ENCODE measurements at regions not wholly inside any gene's neighbourhood (a gene's known extent, or its start where the extent isn't known, plus 50 kb on each side); places are given as distances from the start of the nearest gene placed in this dataset.

DNA sequence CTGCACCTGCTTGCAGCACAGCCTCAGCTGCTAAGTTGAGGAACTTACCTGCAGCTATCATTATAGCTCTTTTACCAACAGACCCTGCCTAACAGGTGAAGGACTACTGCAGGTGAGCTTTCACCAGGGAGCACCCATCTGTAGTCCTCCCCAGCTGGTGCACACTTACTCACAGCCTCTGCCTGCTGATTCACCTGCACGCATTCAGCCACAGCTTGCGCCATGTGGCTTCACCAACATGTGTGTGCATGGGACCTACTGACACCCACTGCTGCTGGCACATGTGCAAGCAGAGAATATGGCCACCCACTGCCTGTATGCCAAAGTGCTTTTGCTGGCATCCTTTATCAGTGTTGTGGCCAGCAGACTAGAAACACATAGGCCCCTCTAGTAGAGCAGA is 146.7 kb upstream of the KLHL4 start:
- TF ChIP-seq, protein P1, sequence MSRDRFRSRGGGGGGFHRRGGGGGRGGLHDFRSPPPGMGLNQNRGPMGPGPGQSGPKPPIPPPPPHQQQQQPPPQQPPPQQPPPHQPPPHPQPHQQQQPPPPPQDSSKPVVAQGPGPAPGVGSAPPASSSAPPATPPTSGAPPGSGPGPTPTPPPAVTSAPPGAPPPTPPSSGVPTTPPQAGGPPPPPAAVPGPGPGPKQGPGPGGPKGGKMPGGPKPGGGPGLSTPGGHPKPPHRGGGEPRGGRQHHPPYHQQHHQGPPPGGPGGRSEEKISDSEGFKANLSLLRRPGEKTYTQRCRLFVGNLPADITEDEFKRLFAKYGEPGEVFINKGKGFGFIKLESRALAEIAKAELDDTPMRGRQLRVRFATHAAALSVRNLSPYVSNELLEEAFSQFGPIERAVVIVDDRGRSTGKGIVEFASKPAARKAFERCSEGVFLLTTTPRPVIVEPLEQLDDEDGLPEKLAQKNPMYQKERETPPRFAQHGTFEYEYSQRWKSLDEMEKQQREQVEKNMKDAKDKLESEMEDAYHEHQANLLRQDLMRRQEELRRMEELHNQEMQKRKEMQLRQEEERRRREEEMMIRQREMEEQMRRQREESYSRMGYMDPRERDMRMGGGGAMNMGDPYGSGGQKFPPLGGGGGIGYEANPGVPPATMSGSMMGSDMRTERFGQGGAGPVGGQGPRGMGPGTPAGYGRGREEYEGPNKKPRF (IDR thresholded peaks at IDR 0.05; ENCODE audit: low read depth, low read length): no peak
- TF ChIP-seq, protein P2, sequence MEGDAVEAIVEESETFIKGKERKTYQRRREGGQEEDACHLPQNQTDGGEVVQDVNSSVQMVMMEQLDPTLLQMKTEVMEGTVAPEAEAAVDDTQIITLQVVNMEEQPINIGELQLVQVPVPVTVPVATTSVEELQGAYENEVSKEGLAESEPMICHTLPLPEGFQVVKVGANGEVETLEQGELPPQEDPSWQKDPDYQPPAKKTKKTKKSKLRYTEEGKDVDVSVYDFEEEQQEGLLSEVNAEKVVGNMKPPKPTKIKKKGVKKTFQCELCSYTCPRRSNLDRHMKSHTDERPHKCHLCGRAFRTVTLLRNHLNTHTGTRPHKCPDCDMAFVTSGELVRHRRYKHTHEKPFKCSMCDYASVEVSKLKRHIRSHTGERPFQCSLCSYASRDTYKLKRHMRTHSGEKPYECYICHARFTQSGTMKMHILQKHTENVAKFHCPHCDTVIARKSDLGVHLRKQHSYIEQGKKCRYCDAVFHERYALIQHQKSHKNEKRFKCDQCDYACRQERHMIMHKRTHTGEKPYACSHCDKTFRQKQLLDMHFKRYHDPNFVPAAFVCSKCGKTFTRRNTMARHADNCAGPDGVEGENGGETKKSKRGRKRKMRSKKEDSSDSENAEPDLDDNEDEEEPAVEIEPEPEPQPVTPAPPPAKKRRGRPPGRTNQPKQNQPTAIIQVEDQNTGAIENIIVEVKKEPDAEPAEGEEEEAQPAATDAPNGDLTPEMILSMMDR (IDR thresholded peaks at IDR 0.05 in 2 of 3, conservative IDR thresholded peaks at IDR 0.05 in 1 of 3; ENCODE audit: insufficient read depth in 2 of 3, low read depth in 1 of 3, low read length in 3 of 3): no peak
- TF ChIP-seq MAFF (IDR thresholded peaks at IDR 0.05; ENCODE audit: low read length): no peak
- no peak for TF ChIP-seq SNRNP70 (optimal IDR thresholded peaks at IDR 0.05; ENCODE audit: low read depth, low read length)
- no peak for TF ChIP-seq CBX5 (IDR thresholded peaks at IDR 0.05; ENCODE audit: borderline replicate concordance, low read depth)
